H9 (cell line): ENCODE measurements at regions not wholly inside any gene's neighbourhood (a gene's known extent, or its start where the extent isn't known, plus 50 kb on each side); places are given as distances from the start of the nearest gene placed in this dataset.

ENCODE experiments used
- DNase-seq: peaks from one replicate; pipeline ENCODE4 v3.0.0-alpha.2; 2017
- H2AFZ ChIP-seq: one replicate; pipeline ENCODE4 v1.6.1; 2013; ENCODE audit warnings: mild to moderate bottlenecking, low read length, control low read depth, moderate library complexity
- H2AK5ac ChIP-seq: 2 replicates; pipeline ENCODE4 v1.6.1; 2013; ENCODE audit warnings: low read length, control low read depth, mixed read lengths; ENCODE audit not compliant: insufficient read length
- H2BK120ac ChIP-seq: one replicate; pipeline ENCODE4 v1.6.1; 2013; ENCODE audit warnings: low read depth, mild to moderate bottlenecking, low read length, control low read depth, inconsistent platforms; ENCODE audit not compliant: poor library complexity, severe bottlenecking
- H2BK12ac ChIP-seq: 2 replicates; pipeline ENCODE4 v1.6.1; 2013; ENCODE audit warnings: low read length, control low read depth, mixed read lengths, low read depth; ENCODE audit not compliant: insufficient read length
- H2BK15ac ChIP-seq: 2 replicates; pipeline ENCODE4 v1.6.1; 2013; ENCODE audit warnings: low read depth, low read length, control low read depth
- H2BK20ac ChIP-seq: one replicate; pipeline ENCODE4 v1.6.1; 2013; ENCODE audit warnings: low read depth, mild to moderate bottlenecking, low read length, control low read depth, inconsistent platforms; ENCODE audit not compliant: poor library complexity, severe bottlenecking
- H2BK5ac ChIP-seq: 2 replicates; pipeline ENCODE4 v1.6.1; 2013; ENCODE audit warnings: low read length, control low read depth, mixed read lengths; ENCODE audit not compliant: insufficient read length
- H3K14ac ChIP-seq: 2 replicates; pipeline ENCODE4 v1.6.1; 2013; ENCODE audit warnings: low read length, control low read depth; ENCODE audit not compliant: insufficient read depth
- H3K18ac ChIP-seq: 2 replicates; pipeline ENCODE4 v1.6.1; 2013; ENCODE audit warnings: low read depth, mild to moderate bottlenecking, mixed read lengths, low read length, control low read depth; ENCODE audit not compliant: insufficient read length
- H3K23ac ChIP-seq: 2 replicates; pipeline ENCODE4 v1.6.1; 2013; ENCODE audit warnings: low read length, control low read depth, mixed read lengths, low read depth; ENCODE audit not compliant: insufficient read length
- H3K23me2 ChIP-seq: 2 replicates; pipeline ENCODE4 v1.6.1; 2013; ENCODE audit warnings: low read depth, mild to moderate bottlenecking, mixed read lengths, low read length, control low read depth; ENCODE audit not compliant: insufficient read length, poor library complexity, severe bottlenecking
- H3K27ac ChIP-seq: 2 replicates; pipeline ENCODE4 v1.5.1; 2013; ENCODE audit warnings: low read length, control low read depth, mixed read lengths, low read depth; ENCODE audit not compliant: insufficient read length
- H3K27me3 ChIP-seq: 2 replicates; pipeline ENCODE4 v1.6.1; 2013; ENCODE audit warnings: low read length, control low read depth, inconsistent platforms; ENCODE audit not compliant: insufficient read depth
- H3K4ac ChIP-seq: 2 replicates; pipeline ENCODE4 v1.6.1; 2013; ENCODE audit warnings: low read depth, mild to moderate bottlenecking, control low read depth, inconsistent platforms, low read length, moderate library complexity
- H3K4me1 ChIP-seq: 2 replicates; pipeline ENCODE4 v1.6.1; 2013; ENCODE audit warnings: low read length, control low read depth, inconsistent platforms; ENCODE audit not compliant: insufficient read depth
- H3K4me2 ChIP-seq: 2 replicates; pipeline ENCODE4 v1.6.1; 2013; ENCODE audit warnings: low read length, control low read depth, mixed read lengths; ENCODE audit not compliant: insufficient read length, insufficient read depth
- H3K56ac ChIP-seq: 2 replicates; pipeline ENCODE4 v1.6.1; 2013; ENCODE audit warnings: low read depth, mild to moderate bottlenecking, mixed read lengths, low read length, control low read depth; ENCODE audit not compliant: insufficient read length
- H3K79me1 ChIP-seq: 2 replicates; pipeline ENCODE4 v1.6.1; 2013; ENCODE audit warnings: low read depth, mild to moderate bottlenecking, moderate library complexity, low read length, control low read depth, inconsistent platforms; ENCODE audit not compliant: insufficient read depth, poor library complexity, severe bottlenecking
- H3K79me2 ChIP-seq: 2 replicates; pipeline ENCODE4 v1.6.1; 2013; ENCODE audit warnings: low read length, control low read depth, inconsistent platforms; ENCODE audit not compliant: insufficient read depth
- H3K9ac ChIP-seq: 2 replicates; pipeline ENCODE4 v1.6.1; 2013; ENCODE audit warnings: low read length, control low read depth, mixed read lengths; ENCODE audit not compliant: insufficient read length; ENCODE audit errors: extremely low read depth
- H3K9me3 ChIP-seq: one replicate; pipeline ENCODE4 v1.6.1; 2013; ENCODE audit warnings: low read depth, low read length, inconsistent platforms; ENCODE audit not compliant: control insufficient read depth
- H3T11ph ChIP-seq: one replicate; pipeline ENCODE4 v1.6.1; 2013; ENCODE audit warnings: mild to moderate bottlenecking, low read length, control low read depth, inconsistent platforms
- H4K20me1 ChIP-seq: one replicate; pipeline ENCODE4 v1.6.1; 2013; ENCODE audit not compliant: control insufficient read depth, insufficient read length, insufficient read depth
- H4K5ac ChIP-seq: 2 replicates; pipeline ENCODE4 v1.6.1; 2013; ENCODE audit warnings: low read depth, mild to moderate bottlenecking, mixed read lengths, low read length, control low read depth; ENCODE audit not compliant: insufficient read length
- H4K8ac ChIP-seq: replicated peaks from 2 replicates; pipeline ENCODE4 v1.6.1; 2013; ENCODE audit warnings: low read length, control low read depth, mixed read lengths, low read depth; ENCODE audit not compliant: insufficient read length
- H4K91ac ChIP-seq: 2 replicates; pipeline ENCODE4 v1.6.1; 2013; ENCODE audit warnings: low read depth, mild to moderate bottlenecking, moderate library complexity, mixed read lengths, low read length, control low read depth; ENCODE audit not compliant: insufficient read length
- H3K27ac Mint-ChIP-seq, 3 experiments: 2 replicates in 2 of 3; 3 replicates in 1 of 3; pipeline ENCODE4 v1.8.0; 2020 to 2021; ENCODE audit warnings: mixed read lengths in 3 of 3, mild to moderate bottlenecking in 1 of 3, moderate library complexity in 1 of 3
- H3K27me3 Mint-ChIP-seq: 2 replicates; pipeline ENCODE4 v1.8.0; 2021; ENCODE audit warnings: low read depth, mild to moderate bottlenecking, moderate library complexity, mixed read lengths
- H3K36me3 Mint-ChIP-seq, 3 experiments: 2 replicates in 2 of 3; 3 replicates in 1 of 3; pipeline ENCODE4 v1.8.0; 2020 to 2021; ENCODE audit warnings: low read depth in 3 of 3, mixed read lengths in 3 of 3; ENCODE audit not compliant: insufficient read depth in 1 of 3
- H3K4me1 Mint-ChIP-seq, 2 experiments: 2 replicates each; pipeline ENCODE4 v1.8.0; 2020; ENCODE audit warnings: mixed read lengths in 2 of 2
- H3K4me3 Mint-ChIP-seq, 2 experiments: 2 replicates in 1 of 2; 3 replicates in 1 of 2; pipeline ENCODE4 v1.8.0; 2020 to 2021; ENCODE audit warnings: mild to moderate bottlenecking in 2 of 2, mixed read lengths in 2 of 2, moderate library complexity in 1 of 2
- H3K9me3 Mint-ChIP-seq, 2 experiments: 2 replicates in 1 of 2; 3 replicates in 1 of 2; pipeline ENCODE4 v1.8.0; 2020; ENCODE audit warnings: mild to moderate bottlenecking in 2 of 2, mixed read lengths in 2 of 2, moderate library complexity in 1 of 2
- CTCF ChIP-seq: fragments of 200-600 bp; sonication (generic); conservative IDR thresholded peaks from 3 replicates; pipeline ENCODE4 v1.8.0; 2021; ENCODE audit warnings: antibody characterized with exemption, mild to moderate bottlenecking
- WGBS: extraction: QIAGEN DNeasy Blood & Tissue Kit; methylation state at CpG from one replicate; pipeline ENCODE4 v1.1.7; 2013; ENCODE audit warnings: missing lambda C conversion rate, low lambda C conversion rate, mixed read lengths; ENCODE audit not compliant: insufficient read length; ENCODE audit errors: extremely low coverage; 5-methylcytosine and 5-hydroxymethylcytosine counted together

- Histone ChIP-seq H3K4me1 (no peaks in the 10 kb centered on the region), H3K27ac (no peak overlapping the region), H3K4me2 (no peak overlapping the region), H4K5ac (no peak overlapping the region), H4K8ac (no peak overlapping the region), H3K9me3 (no peaks in the 10 kb centered on the region), H3K79me1 (no peaks in the 10 kb centered on the region), H2BK20ac (no peak overlapping the region), H3K18ac (no peak overlapping the region), H2BK120ac (no peak overlapping the region), H3K56ac (no peak overlapping the region), H2BK15ac (no peak overlapping the region), H4K20me1 (no peaks in the 10 kb centered on the region), H3K23me2 (no peaks in the 10 kb centered on the region), H3K14ac (no peak overlapping the region), H3T11ph (no peak overlapping the region), H3K27me3 (peaks cover 17% of the 10 kb centered on the region; the same call in 1 of the 2 replicates), H4K91ac (no peak overlapping the region), H2AFZ (no peak overlapping the region), H2AK5ac (no peak overlapping the region), H3K79me2 (no peaks in the 10 kb centered on the region), H3K9ac (no peak overlapping the region), H2BK12ac (no peak overlapping the region), H2BK5ac (no peak overlapping the region), H3K23ac (no peak overlapping the region), H3K4ac (no peak overlapping the region)
- no CpG with 5 or more reads among the region's 6 CpGs for WGBS
- Mint-ChIP-seq H3K4me1 (peaks cover 35 to 43% of the 10 kb centered on the region in 2 experiments), H3K36me3 (no peaks in the 10 kb centered on the region), H3K9me3 (peaks cover 0 to 2% of the 10 kb centered on the region in 2 experiments; a peak in 2 of 5 replicates), H3K27me3 (peaks cover 94% of the 10 kb centered on the region), H3K4me3 (no peak overlapping the region), H3K27ac (no peak overlapping the region)
- no peak for DNase-seq
- no peak for TF ChIP-seq CTCF
Measured at GRCh38 chr11:116586392-116586791, 186.4 kb downstream of the BUD13 start.
